Uterus (tissue), 2 donors: ENCODE measurements at regions not wholly inside any gene's neighbourhood (a gene's known extent, or its start where the extent isn't known, plus 50 kb on each side); places are given as distances from the start of the nearest gene placed in this dataset.

Experiments
- CTCF ChIP-seq, 4 experiments: fragments of 200-600 bp in 2 of 4; fragments of 450-650 bp in 2 of 4; sonication (generic) in 2 of 4; IDR thresholded peaks; one replicate each; pipeline ENCODE4 v1.5.1; 2016 to 2019; ENCODE audit warnings: antibody characterized with exemption in 4 of 4, mild to moderate bottlenecking in 2 of 4, moderate library complexity in 1 of 4
- POLR2A ChIP-seq, 2 donors: fragments of 450-650 bp; IDR thresholded peaks; one replicate each; pipeline ENCODE4 v1.6.1; 2016; ENCODE audit warnings: antibody characterized with exemption in 2 of 2, mild to moderate bottlenecking in 1 of 2, moderate library complexity in 1 of 2

GRCh38 chr7:155997431-155998327 is 185.4 kb upstream of the SHH start:
- no peak for TF ChIP-seq CTCF (IDR thresholded peaks at IDR 0.05)
- no peak for TF ChIP-seq POLR2A (IDR thresholded peaks at IDR 0.05)
